AG09319 (cell line): ENCODE measurements at regions not wholly inside any gene's neighbourhood (a gene's known extent, or its start where the extent isn't known, plus 50 kb on each side); places are given as distances from the start of the nearest gene placed in this dataset.

ENCODE experiments used
- DNase-seq: peaks from one replicate; pipeline ENCODE4 v3.0.0-alpha.2; 2010; ENCODE audit warnings: low read depth; ENCODE audit errors: extremely low read depth
- TF ChIP-seq, protein P1 (sequence below): IDR thresholded peaks from 2 replicates; pipeline ENCODE4 v1.5.1; 2011; ENCODE audit warnings: low read depth, mild to moderate bottlenecking, inconsistent platforms, low read length, moderate library complexity

DNA sequence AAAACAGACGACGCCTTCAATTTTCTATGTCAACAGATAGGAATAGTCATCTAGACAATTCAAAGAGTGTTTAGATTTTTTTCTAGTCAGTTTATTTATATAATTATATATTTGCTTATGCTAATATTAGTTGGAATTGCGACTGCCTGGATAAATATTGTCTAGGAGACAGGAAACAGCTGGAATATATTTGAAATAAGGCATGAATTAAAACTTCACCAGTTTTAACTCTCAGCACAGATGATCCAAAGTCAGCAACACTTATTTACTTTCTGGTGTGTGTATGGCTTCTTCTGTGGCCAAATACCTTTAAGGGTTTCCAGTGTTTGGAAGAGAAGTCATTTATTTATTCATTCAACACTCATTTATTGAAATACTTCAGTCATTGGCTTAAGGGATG lies 1215.4 kb upstream of the USP15 start:
- TF ChIP-seq, protein P1, sequence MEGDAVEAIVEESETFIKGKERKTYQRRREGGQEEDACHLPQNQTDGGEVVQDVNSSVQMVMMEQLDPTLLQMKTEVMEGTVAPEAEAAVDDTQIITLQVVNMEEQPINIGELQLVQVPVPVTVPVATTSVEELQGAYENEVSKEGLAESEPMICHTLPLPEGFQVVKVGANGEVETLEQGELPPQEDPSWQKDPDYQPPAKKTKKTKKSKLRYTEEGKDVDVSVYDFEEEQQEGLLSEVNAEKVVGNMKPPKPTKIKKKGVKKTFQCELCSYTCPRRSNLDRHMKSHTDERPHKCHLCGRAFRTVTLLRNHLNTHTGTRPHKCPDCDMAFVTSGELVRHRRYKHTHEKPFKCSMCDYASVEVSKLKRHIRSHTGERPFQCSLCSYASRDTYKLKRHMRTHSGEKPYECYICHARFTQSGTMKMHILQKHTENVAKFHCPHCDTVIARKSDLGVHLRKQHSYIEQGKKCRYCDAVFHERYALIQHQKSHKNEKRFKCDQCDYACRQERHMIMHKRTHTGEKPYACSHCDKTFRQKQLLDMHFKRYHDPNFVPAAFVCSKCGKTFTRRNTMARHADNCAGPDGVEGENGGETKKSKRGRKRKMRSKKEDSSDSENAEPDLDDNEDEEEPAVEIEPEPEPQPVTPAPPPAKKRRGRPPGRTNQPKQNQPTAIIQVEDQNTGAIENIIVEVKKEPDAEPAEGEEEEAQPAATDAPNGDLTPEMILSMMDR, result no peak

DNA sequence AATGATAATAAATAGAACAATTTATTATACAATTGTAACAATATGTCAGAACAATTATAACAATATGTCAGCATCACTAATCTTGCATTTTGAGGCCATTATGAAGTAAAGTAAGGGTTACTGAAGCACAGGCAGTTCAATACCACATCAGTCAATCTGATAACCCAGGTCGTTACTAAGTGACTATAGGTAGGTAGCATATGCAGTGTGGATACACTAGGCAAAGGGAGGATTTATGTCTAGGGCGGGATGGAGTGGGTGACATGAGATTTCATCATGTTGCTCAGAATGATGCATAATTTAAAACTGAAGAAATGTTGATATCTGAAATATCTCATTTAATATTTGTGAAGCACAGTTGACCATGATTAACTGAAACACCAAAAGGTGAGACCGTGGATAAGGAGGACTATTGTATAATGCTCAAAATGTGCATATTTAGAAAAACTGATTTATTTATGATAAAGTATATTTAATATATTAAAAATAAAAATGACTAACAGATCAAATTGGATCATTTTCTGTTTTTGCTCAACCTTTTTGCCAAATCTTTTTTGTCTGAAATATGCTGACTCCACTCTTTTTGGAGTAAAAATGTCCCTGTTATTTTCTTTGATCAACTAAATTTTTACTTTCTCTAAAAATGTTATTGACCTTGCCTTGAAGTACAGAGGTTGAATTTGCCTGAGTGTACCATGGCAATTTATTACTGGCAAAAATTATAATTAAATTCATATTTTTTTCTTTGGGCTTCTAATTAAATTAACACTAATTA lies 1189.4 kb upstream of the USP15 start:
- DNase-seq, result no peak
- TF ChIP-seq, protein P1, result no peak

More for the DNA sequence above, 1215.4 kb upstream of the USP15 start:
- no peak for DNase-seq

DNA sequence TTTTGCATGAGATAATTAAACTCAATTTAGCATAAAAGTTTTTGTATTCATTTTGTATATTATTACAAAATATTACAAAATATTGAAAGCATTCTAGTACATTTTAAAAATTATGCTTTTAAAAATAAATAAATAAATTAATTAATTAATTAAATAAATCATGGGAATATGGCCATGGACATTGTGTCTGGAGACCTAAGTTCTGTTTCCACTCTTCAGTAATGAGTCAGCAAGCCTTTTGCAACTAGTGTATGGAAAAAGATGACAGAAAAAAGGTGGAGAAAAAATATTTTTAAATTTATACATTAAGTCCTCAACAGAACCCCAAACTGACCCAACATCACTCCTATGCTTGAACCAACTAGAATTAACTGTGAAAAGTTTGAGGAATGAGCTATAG lies 1187.5 kb upstream of the USP15 start:
- TF ChIP-seq, protein P1, result no peak
- no peak for DNase-seq

DNA sequence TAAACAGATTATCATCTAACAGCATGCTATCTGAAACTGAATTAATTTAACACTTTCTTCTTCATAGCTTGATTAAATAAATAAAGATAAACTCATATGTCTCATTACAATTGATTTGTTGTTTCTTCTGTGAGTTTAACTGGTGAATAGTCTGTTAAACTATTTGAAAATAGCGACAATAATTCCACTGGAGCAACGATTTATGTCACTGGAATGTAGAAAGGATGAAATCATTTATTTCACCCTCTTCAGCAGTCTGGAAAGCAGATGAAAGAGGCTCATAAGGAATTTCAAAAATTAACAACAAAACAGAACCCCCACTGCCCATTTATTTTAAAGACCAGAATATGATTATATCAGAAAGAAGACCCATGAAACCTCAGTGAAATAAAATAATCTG lies 1165.1 kb upstream of the USP15 start:
- no peak for DNase-seq
- TF ChIP-seq, protein P1, result no peak

DNA sequence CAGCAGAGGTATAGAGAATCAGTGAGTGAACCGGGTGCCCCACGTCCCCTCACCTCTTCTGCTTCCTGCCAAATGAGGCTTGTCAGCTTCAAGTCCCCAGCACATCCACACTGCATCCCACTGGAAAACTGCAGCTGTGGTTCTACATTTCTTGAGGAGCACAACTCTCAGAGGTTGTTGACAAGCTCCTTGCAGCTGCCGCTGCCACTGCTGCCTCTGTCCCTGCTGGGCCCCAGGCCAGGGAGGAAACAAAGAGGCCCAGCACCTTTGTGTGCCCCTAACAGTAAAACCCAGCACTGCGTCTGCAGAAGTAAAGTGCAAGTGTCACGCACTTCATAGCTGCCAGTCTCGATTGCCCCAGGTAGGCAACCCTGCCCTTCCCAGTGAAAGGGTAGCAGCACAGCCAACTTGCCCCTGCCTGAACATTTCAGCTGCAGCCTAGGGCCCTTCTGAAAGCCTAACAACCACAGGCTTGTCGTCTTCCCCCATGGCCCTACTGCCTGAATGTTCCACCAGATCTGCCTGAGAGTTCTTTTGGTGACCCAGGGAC lies 1162.1 kb upstream of the USP15 start:
- TF ChIP-seq, protein P1, result no peak
- DNase-seq, result no peak

DNA sequence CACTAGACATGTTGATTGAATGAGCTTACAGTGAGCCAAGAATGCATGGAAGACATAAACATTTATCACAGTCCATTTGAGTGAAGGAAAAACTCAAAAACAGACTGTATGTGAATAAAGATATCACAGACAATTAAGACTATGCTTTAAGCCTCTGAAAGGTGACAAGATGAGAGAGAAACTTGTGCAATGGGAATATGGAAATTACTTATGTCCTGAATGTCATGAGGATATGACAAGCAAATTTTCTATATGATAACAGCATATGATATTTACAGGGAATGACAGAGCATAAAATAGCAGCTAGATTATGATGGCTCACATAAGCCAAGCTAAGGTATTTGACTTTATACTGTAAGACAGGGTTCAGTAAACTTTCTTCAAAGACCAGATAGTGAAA lies 1153.1 kb upstream of the USP15 start:
- TF ChIP-seq, protein P1, result no peak
- no peak for DNase-seq

DNA sequence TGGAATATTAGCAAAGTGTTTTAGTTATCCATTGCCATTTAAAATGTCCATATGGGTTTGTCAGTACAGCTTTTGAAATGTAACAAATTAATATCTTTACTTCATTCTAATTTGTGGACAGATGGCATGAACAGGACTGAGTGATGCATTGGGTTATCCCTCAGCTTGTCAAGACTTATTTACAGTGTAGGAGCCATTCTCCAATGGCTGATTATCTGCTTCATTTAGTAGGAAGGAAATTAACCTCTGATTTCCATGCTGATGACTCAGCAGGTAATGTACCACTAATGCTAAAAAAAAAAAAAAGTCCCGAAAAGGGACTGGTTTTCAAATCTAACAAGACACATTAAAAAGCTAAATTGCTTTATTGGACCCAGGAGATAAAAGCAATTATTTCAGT lies 1149.0 kb upstream of the USP15 start:
- TF ChIP-seq, protein P1, result no peak
- DNase-seq, result no peak
